SH-SY5Y (cell line): ENCODE measurements at regions not wholly inside any gene's neighbourhood (a gene's known extent, or its start where the extent isn't known, plus 50 kb on each side); places are given as distances from the start of the nearest gene placed in this dataset.

ENCODE experiments used
- GATA2 ChIP-seq: IDR thresholded peaks from 2 replicates; pipeline ENCODE4 v1.6.1; 2011; ENCODE audit warnings: mild to moderate bottlenecking, low read depth, low read length
- GATA3 ChIP-seq: IDR thresholded peaks from 2 replicates; pipeline ENCODE4 v1.6.1; 2011; ENCODE audit warnings: low read depth, mild to moderate bottlenecking, low read length, moderate library complexity

GRCh38 chr3:176058856-176059255, 1138.4 kb downstream of the TBL1XR1 start:
- TF ChIP-seq GATA3 = no peak
- no peak for TF ChIP-seq GATA2
